CD4-positive, alpha-beta T cell treated with Interleukin-6 for 4 hours (primary cell): ENCODE measurements at regions not wholly inside any gene's neighbourhood (a gene's known extent, or its start where the extent isn't known, plus 50 kb on each side); places are given as distances from the start of the nearest gene placed in this dataset.

Source experiments
- DNase-seq: peaks from one replicate; pipeline ENCODE4 v3.0.0-alpha.2; 2020; ENCODE audit warnings: mixed read lengths

DNA sequence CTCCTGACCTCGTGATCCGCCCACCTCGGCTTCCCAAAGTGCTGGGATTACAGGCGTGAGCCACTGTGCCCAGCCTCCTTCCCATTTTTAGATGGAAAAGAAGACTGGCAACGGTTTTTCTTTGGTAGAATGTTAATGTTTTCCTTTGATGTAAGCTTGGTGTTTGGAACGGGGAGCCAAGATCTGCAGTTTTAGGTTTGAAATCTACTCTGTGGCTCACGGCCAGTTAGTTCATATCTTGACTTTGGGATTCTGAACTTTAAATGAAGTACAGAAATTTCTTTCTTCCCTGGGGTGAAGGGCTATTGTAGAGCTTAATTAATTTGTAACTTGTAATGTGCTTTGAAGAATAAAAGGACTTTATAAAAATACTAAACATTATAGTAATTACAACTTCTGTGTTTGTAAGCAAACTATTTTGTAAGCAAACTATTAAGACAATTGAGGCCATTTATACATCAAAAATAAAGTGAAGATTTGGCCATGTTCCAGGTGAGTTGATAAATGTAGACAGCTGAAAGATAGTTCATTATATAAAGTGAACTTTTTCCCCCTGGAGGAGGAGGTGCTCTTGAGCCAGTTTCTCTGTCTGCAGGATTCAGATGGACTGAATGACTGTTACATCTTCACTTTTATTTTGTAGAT lies 117.1 kb upstream of the TUT7 start:
- no peak for DNase-seq

DNA sequence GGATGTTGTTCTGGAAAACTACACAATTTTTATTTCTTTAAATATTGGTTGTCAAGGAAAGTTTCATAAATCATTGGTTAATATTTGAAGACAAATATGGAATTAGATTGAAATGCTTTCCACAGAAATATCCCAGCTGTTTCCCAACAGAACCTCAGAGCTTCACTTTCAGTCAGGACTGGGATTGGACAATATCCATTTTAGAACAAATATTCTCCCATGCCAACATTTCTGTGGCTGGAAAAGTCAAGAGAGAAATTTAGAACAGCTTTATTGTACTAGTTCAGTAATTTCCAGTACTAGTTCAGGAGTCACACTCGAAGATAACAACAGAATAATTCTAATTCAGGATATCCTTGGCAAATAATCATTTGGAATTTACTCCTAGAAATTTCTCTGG lies 116.1 kb upstream of the TUT7 start:
- DNase-seq = no peak

DNA sequence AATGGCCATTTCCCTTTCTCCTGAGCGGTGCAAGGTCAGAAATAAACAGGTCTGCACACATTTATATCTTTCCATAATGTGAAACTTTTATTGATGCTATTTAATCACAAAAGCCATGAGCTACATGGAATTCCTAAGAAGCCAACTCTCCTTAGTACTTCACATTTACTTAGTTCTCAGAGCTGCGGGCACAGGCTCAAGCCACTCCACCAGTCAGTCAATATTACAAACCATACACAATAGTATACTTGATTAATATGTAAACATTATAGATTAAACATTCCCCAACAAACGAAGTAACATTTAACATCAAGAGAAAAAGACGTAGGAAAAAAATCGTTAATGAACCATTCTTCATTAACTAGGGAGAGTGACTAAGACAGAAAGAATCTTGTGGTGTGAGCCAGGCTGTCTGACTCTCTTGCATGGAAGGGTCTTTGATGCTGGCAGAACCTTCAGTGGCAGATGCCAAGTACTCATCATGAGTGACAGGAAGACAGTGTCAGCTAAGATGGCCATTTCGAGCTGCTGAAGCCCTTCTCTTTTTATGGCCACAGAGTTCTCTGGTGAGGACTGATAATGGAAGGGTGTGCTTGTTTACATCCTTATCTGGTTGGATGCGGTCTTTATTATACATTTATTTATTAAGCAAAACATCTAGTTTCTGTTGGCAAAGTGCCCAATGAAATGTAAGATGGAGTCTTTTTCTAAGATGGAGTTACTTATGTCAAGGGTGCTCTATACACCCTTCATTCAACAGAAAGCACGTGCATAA lies 115.5 kb upstream of the TUT7 start:
- DNase-seq = no peak

DNA sequence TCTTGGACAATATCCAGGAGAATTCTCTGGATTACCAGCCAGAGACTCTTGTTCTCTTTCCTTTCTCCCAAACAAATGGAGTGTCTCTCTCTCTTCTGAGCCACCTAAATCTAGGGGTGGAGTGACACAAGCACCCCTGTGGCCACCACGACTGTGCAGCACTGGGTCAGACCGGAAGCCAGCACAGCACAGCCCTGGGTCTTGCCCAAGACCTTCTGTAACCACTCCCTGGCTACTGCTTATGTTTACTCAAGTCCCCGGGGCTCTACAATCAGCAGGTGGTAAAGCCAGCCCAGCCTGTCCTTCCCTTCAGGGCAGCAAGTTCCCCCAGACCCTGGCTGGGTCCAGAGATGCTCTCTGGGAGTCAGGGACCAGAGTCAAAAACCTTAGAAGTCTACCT lies 110.0 kb upstream of the TUT7 start:
- no peak for DNase-seq

DNA sequence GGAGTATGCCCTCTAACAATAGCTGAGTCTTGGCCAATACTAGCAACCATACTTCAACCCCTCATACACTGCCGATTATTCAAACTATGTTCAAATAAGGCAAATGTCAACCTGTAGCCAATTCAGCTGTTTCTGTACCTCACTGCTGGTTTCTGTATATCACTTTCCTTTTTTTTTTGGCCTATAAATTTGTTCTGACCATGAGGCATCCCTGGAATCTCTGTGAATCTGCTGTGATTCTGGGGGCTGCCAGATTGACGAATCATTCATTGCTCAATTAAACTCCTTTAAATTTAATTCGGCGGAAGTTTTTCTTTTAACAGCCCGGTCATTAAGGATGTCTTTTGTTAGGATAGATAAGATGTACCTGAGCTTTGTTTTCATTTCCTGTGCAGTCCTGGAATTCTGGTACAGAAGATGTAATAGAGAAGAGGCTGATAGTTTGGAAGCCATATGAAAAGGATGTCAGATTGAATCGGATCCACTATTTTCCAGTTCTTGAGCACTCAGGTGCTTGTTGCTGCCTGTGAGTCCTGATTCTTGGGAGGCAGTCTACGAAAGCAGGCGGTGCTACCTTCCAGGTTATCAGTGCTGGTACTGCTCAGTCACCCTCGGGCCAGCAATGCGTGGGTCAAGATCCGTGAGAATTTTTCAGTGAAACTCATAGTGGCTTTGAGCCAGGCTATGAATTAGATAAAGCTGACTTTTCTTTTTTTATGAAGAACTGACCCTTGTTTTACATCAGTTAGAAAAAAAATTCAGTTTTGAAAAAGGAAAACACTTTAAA lies 106.2 kb upstream of the TUT7 start:
- no peak for DNase-seq

DNA sequence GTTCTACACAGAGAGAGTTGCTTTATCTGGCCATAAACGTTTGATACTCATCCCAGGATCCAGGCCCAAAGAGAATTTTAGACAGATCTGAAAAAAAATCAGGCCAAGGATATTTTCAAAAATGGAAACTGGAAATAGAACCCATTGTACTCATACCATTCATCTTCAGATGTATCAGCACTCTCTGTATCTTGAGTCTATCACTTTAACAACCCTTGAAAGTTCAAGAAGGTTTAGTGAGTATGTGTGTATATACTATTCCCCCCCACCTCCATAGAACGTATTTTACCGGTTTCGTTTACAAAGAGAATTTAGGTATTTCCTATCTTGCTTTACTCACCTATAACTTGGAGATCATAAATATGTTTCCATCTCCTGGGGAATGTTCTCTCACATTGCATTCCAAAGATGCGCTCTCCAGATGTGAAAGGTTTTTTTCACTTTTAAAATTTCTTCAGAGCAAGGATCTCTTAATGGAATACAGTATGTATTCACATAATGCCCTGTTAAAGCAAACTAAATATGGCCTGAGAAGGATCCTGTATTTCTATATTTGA lies 105.5 kb upstream of the TUT7 start:
- DNase-seq = no peak

DNA sequence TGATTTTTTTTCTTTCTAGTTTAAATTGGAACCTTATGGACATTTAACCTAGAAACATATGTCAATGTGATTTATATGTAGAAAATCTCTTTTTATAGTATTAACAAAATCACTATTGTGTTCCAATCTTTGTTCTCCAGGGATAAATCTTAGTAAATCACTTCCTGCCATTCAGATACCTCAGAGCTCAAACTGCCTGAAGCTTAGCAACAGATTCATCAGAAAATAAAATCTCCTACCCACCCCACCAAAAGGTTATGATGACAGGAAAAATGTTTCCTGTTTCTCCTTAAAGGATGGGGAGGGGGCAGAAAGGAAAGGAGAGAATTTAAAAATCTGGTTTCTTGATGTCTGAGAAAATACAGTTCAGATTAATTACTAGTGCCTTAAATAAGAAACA lies 105.0 kb upstream of the TUT7 start:
- DNase-seq = no peak

DNA sequence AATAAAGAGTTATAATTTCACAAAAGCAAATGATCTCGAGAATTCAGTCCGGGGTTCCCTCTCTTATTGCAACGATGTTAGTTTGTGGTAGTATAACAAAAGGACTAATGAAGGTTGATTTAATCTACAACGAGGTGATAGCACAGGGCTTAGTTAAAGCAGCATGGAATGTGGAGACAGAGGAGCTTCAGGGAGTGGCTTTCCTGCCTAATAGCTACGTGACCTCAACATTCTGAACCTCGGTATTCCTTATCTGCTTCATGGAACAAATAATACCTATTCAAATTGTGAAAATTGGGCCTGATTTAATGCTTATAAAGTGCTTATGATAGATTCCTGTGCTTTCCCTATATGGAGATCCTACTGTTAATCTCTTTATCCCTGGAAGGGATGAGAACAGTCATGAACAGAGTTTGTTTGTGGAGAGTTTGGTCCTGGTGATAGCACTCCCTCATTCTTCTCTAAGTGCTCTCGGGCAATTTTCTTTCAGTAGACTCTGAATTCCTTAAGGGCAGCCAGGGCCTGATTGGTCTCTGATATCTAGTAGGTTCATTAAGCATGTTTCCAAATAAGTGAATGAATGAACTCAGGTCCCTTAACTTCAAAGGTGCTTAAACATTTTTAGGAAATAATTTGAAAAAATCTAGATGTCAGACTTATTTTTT lies 104.1 kb upstream of the TUT7 start:
- DNase-seq = no peak

DNA sequence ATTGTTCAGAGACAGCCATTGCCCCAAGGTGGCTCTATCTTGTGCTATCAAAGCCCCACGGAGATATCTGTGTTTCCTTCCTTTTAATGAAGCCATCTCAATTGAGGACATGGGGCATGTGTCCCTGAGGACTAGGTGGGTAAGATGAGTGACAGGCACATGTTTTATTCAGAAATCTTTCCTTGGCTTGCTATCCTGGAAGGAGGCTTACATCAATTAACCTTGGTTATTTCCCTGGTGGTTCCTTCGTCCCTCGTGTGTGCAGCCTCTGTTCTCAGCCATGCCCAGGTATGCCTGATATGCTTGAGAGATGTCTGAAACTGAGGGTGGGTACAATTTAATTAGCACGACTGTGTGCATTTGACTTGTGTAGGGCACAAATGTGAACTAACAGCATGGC lies 102.2 kb upstream of the TUT7 start:
- DNase-seq = no peak

DNA sequence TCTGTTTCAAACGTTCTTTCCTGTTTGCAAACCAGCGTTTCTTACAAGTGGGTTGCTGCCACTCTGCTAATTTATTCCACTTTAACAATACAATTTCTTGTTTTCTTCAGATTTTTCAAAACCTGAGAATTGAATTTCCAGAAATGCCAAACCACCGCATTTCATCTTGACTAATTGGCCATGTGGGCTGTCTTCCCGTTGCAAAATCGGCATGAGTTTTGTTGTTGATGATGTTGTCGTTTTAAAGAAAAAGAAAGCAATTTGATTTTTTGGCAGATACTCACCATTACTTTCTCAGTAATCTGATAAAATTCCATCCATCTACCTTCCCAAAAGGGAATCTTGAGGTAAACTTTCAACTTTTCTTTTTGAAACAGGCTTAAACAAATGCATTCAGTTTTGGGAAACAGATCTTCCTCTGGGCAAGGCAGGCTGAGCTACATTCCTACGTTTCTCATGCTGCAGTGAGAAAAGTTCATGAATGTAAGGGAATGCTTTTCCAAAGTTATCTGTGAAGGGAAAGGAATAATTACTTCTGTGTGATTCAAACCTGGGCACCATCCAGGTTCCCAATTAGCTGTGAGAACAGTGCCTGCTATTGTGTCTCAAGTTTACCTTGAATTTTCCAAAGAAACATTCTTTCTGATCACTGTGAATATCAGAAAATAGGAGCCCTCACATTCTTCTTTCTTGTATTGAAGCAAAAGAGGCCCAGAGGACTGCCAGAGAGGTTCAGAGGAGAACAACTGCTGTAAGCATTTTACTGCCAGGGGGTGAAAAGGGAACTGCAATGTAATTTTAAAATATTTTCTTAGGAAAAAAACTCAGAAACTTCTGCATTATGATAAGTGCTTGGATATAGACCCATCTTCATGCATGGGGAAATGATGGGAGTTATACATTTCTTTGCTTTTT lies 100.7 kb upstream of the TUT7 start:
- DNase-seq = no peak

DNA sequence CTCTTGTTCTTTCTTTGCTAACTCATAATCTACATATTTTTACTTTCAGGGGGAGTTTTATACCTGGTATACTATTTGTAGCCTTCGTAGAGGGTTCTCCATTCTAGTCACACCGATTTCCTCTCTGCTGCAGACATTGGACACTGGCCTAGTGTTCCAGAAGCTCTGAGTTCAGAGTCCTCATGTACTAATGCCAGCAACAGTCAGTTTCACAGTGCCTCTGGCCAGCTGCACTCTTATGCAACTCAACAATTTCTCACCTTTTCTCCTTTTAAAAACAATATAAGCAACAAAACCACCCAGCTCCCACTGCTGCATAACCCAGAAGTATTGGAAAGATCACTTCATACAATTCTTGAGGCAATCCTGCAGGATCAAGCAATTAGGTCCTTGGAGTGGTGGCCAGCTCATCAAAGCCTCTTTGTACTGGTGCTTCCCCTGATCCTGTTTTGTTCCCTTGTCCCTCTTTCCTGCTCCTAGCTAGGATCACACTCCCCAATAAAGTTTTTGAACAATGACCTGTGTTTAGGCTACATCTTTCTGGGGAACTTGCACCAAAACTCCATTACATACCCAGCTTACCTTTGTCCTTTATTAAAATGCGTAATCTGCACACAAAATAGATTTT lies 98.1 kb upstream of the TUT7 start:
- no peak for DNase-seq

DNA sequence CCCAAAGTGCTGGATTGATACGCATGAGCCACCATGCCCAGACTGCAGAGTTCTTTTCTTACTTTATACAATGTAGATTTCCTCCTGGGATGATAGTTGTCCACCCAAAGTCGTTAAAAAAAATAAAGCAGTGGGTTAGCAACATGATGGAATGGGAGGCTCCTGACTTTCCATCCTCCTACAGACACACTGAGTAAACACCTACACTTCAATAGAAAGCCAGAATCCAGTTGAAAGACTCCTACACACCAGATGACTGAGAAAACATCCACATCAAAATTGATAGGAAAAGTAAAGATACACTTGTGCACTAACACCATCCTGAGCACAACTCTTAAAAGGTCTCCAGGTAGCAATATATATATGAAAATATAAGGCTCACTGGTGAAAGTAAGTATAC lies 95.0 kb upstream of the TUT7 start:
- DNase-seq = no peak

DNA sequence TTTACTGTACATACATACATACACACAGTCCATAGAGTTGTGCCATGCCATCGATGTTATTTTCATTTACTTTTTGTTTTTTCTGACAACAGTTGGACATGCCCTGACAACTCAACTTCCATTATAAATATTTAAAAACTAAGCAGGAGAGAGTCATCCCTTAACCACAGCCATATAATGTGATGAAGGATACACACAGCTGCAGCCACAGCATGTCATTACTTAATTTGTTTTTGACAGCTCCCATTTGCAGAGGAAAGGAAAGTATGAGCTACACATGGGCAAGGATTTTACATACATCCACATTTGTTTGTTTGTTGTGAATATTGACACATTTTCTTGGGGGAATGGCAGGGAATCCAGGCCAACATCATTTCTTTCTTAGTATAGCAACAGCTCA lies 91.5 kb upstream of the TUT7 start:
- no peak for DNase-seq

DNA sequence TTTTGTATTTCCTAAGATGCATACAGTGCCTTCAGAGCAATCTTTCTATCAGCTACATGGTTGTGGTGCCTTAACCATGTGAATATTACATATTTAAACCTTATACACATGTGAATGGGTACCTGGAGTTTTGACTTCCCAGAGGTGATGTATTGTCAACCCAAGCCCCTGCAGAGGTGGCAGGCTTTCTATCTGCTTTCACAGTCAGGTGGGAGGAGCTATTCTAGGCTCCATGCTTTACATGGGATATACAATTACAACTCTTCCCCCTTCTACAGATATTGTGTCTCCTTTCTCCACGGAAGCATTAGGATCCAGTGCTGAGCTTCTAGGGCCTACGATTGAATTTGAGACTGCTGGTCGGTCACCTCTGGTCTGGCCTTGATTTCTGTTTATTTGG lies 89.8 kb upstream of the TUT7 start:
- no peak for DNase-seq

DNA sequence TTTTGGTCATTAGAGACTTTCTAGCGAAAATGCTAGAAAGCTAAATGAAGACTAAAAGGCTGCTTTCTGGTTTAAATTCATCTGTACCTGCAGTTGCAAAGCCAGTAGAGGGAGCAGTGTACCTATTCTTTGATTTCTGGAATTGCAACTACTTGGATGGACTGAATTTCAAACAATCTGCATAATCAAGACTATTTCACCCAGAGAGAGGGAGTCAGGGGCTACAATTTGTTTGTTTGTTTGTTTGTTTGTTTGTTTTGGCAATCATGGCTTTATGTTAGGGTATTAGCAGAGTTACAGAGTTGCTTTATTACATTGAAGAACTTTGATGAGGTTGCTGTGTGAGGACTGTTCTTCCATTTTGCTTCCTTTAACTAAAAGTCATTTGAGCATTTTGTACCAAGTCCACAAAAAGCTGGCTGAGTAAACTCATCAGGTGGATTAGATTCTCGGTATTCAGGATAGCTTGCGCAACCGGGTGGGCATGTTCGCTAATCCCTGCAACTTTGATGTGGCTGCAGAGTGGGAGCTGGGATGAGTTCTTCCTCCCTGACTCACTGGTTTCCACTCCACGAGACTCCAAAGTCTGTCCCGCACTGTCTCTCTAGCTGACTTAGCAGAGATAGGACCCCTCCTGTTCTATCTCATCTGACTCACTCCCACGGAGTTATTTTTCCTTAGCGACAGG lies 80.0 kb upstream of the TUT7 start:
- DNase-seq = no peak

DNA sequence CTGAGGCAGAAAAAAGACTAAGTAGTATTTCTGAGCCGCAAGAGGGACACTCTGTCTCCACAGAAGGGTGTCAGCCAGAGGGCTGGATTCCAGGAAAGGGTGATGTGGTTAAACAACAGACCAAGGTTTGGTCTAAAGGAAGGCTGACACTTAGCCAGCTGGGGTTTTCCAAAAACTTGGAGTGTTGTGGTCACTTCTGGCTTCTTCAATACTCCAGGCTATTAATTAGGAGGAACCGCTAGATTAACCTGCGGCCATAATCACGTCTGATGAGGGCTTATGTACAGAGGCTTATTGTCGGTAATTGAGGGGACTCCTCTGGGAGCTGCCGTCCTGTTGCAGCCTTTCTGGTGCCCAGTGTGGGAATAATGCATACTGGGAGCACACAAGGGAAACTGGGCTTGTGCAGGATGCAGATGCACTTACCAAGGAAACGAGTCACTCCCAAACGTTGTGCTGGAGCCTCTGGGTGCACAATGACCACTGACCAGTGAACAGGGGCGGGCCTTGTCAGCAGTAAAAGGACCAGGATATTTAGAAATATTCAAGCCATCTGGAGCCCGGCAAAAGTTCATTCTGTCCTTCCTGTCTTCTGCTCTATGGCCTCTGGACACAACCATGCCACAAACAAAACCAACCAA lies 70.2 kb upstream of the TUT7 start:
- DNase-seq = no peak

DNA sequence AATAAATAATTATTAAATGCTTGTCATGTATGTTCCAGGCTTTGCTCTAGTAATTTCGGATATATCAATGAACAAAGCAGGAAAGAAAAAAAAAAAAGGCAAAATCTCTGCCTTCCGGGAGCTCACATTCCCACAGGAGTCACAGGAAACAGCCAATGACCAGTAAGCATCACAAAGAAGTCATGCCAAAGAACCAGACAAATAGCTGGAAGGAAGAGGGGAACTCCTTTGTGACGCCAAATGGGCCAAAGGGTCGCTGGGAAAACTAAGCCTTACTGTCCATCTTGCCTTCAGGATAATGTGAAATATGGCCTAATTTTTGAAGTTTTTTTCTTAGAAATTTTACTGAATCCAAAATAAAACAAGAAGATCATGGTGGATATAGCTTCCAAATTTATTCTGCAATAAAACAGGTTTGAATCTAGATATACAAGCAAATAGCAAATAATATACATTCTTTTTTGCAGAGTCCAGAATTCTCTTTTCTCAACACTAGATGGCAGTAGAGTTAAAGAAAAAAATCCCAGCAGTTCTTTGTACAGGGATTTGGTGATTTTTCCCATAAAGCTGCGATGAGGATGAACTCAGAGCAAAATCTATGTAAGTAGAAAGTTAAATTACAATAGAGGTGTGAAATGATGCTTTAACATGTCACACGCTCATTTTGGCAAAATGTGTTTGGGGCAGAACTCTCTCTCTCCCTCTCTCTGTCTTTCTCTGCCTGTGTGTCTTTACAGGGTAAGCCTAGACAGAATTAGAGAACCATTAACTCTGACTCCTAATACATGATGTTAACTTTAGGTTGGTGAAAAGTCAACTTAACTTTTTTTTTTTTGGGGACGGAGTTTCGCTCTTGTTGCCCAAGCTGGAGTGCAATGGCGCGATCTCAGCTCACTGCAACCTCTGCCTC lies 60.0 kb upstream of the TUT7 start:
- DNase-seq = no peak

DNA sequence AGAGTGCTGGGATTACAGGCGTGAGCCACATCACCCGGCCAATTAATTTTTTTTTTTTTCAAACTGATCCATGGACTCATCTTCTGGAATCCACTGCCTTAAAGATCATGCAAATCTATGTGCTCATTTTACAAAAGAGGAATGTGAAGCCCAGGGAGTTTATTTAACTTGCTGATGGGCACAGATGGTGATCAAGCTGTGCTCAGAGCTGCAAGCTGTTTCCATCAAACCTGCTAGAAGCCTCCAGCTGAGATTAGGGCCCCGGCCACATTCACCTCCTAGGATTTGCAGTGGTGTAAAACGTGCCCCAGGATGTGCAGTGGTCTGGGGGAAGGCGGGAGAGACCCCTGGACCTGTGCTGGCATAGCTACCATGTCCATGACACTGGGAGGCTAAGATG lies 56.1 kb upstream of the TUT7 start:
- no peak for DNase-seq

DNA sequence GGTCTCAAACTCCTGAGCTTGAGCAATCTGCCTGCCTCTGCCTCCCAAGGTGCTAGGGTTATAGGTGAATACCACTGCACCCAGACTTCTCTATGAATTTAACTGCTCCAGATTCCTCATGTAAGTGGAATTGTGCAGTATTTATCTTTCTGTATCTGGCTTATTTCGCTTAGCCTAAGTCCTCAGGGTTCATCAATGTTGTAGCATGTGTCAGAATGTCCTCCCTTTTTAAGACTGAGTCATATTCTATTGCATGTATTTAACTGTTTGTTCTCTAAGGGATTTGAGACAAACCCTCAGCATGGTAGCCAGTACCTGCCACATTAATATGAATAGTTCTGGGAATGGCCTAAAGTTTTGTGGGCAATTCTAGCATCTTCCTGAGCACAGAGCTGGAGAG lies 53.9 kb upstream of the TUT7 start:
- DNase-seq = no peak
